ENCODE measurements at regions not wholly inside any gene's neighbourhood (a gene's known extent, or its start where the extent isn't known, plus 50 kb on each side); places are given as distances from the start of the nearest gene placed in this dataset.

DNA sequence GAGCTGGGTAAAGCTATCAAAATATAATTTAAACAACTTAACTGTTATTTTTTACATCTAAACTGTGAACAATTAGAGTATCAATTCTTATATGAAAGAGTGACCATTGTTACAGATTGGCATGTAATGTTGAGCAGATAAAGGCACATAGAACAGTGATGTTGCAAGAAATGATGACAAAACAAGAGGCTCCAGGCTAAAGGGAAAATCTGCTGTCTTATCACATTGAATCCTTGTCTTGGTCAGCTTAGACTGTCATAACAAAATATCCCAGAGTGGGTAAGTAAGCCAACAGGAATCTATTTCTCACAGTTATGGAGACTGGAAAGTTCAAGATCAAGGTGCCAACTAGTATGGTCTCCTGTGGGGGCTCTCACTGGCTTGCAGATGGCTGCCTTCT is 154.1 kb upstream of the PPP3CA start:
- no peak for TF ChIP-seq CTCF (IDR thresholded peaks at IDR 0.05; ENCODE audit: low read depth, low read length, missing control alignments)
- no peak for DNase-seq (ENCODE audit: extremely low read depth, low read depth)
- H3K4me3 ChIP-seq (replicated peaks; ENCODE audit: low read depth, low read length) = no peak overlapping the region

DNA sequence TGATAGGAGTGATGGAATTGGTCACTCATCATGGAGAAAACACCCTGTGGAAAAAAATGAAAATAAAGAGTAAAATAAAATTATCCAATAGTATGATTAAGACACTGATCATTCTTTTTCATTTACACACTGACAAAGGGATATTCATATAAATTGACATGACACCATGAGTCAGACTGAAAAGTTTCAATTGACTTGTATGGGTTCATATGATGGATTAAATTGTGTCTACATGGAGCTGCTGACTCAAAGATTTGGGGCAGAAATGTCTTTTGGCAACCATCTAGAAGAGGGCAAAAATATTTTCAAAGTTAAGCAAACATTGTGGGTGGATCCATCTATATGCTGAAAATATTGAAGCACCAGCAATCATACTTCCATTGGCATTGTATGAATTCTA is 153.4 kb upstream of the PPP3CA start:
- no peak for TF ChIP-seq CTCF (IDR thresholded peaks at IDR 0.05; ENCODE audit: low read depth, low read length, missing control alignments)
- no peak overlapping the region for H3K4me3 ChIP-seq (replicated peaks; ENCODE audit: low read depth, low read length)
- no peak for DNase-seq (ENCODE audit: extremely low read depth, low read depth)

DNA sequence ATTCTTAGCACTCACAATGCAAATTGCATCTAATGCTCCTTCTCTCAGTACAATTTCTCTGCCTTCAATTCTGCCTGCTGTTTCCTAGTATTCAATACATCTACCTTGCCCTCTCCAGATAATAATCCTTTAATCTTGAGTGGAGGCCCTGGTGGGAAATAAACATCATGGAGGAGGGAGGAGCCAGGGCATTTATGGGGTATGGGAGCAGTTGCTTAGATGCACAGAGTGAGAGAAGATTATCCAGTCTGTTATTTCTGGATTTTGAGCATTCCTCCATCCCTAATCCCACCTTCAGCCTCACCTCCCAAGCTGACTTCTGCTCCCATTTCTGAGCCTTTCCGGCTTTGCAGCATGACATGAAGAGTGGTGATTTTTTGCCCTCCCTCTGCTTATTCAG is 127.9 kb upstream of the PPP3CA start:
- DNase-seq (ENCODE audit: extremely low read depth, low read depth) = no peak
- no peak overlapping the region for H3K4me3 ChIP-seq (replicated peaks; ENCODE audit: low read depth, low read length)
- no peak for TF ChIP-seq CTCF (IDR thresholded peaks at IDR 0.05; ENCODE audit: low read depth, low read length, missing control alignments)

GRCh38 chr4:101471201-101471600 is 123.9 kb upstream of the PPP3CA start:
- DNase-seq (ENCODE audit: extremely low read depth, low read depth) = no peak
- TF ChIP-seq CTCF (IDR thresholded peaks at IDR 0.05; ENCODE audit: low read depth, low read length, missing control alignments) = no peak
- H3K4me3 ChIP-seq (replicated peaks; ENCODE audit: low read depth, low read length) = no peak overlapping the region

DNA sequence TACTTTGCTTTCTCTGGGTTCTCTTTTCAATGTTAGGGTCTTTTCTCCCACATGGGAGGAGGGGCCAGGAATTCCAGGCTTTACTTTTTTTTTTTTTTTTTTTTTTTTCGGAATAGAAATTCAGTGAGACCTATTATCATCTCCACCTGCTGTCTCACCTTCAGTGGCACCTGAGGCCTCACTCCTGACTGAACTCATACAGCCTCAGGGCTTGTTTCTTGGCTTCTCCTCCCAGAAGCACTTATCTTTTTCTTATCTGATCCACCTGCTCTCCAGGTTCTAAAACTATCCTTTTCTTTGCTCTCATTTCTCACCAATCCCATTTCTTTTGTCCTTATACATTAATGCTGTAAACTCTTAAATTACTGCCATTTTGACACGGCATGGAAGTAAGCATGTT is 117.3 kb upstream of the PPP3CA start:
- no peak overlapping the region for H3K4me3 ChIP-seq (replicated peaks; ENCODE audit: low read depth, low read length)
- TF ChIP-seq CTCF (IDR thresholded peaks at IDR 0.05; ENCODE audit: low read depth, low read length, missing control alignments) = no peak
- DNase-seq (ENCODE audit: extremely low read depth, low read depth) = no peak

GRCh38 chr4:101458914-101459313 is 111.6 kb upstream of the PPP3CA start:
- no peak for TF ChIP-seq CTCF (IDR thresholded peaks at IDR 0.05; ENCODE audit: low read depth, low read length, missing control alignments)
- H3K4me3 ChIP-seq (replicated peaks; ENCODE audit: low read depth, low read length) = no peak overlapping the region
- DNase-seq (ENCODE audit: extremely low read depth, low read depth) = no peak

DNA sequence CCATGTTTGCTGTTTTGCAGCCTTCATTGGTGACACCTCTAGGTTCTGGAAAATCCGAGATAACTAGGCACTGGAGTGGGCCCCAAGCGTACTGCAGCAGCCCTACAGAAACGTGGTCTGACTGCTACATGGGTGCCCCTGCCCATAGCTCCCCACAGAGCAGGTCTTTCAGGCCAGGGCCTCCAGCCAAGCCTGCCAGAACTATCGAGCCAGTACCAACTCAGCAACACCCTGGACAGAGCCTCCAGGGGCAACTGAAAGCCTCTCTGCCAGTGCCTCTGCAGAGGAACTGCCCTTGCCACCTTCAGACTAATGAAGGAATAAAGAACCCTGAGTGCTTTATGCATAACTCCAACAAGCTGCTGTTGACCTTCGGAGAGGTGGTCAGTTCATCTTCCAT is 111.1 kb upstream of the PPP3CA start:
- DNase-seq (ENCODE audit: extremely low read depth, low read depth) = no peak
- TF ChIP-seq CTCF (IDR thresholded peaks at IDR 0.05; ENCODE audit: low read depth, low read length, missing control alignments) = no peak
- H3K4me3 ChIP-seq (replicated peaks; ENCODE audit: low read depth, low read length) = no peak overlapping the region

All from HFF-Myc (cell line).